HG02884 (cell line): ENCODE measurements at regions not wholly inside any gene's neighbourhood (a gene's known extent, or its start where the extent isn't known, plus 50 kb on each side); places are given as distances from the start of the nearest gene placed in this dataset.
"Not testable (repeated sequence)": the region's sequence is repeated elsewhere in the genome, so short reads cannot be mapped to it uniquely, and the experiment has no call there.

ENCODE experiments used
- ATAC-seq: cut with Tn5 transposase; IDR thresholded peaks from one replicate; pipeline ENCODE4 v1.9.1; 2021; ENCODE audit warnings: mild to moderate bottlenecking, moderate library complexity; ENCODE audit not compliant: unreplicated experiment

- no peak for ATAC-seq
Measured at GRCh38 chr5:104626122-104626521, 1063.5 kb upstream of the NUDT12 start.

GRCh38 chr5:104612005-104612404 is 1049.4 kb upstream of the NUDT12 start:
- ATAC-seq = no peak

- ATAC-seq = no peak
Measured at GRCh38 chr5:104611135-104611767, 1048.7 kb upstream of the NUDT12 start.

DNA sequence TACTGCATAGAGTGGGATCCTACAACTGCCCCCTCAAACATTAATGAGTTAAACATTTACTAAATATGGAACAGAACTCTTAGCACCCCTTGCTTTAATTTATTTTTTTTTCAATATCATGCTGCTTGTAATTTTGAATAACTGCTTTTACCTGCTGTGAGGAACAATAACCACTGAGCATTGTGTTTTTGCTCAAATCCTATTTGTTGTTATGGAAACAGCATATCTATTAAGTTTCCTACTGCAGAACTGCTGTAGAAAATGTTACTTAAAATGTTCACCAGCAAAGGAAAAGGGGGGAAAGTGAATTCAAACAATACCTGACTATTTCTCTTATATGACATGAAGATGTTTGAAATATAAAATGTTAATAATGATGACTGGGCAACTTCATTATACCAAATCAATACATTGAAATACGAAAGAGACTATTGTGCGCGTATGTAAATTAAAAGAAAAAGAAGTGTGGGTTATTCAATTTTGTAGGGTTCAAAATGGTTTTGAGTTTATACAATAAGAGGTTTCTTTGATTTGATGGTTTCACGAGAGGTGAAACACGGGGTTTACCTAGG is 1043.8 kb upstream of the NUDT12 start:
- no peak for ATAC-seq

- no peak for ATAC-seq
Measured at GRCh38 chr5:104599726-104600125, 1037.1 kb upstream of the NUDT12 start.

DNA sequence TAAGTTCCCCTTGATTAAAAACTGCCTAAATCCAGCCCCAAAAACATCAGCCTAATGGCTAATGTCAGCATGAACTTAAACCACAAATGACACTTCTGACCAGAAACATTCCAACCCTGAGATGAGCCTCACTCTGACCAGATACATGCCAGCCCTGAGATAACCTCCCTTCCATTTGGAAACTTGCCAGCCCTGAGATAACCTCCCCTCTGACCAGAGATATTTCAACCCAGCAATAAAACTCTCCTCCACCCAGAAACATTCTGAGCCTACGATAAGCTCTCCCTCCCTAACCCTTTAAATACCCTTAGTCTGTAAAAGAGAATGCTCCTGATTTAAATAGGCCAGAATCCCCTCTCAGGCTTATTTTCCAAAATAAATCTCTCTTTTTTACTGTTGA is 1035.7 kb upstream of the NUDT12 start:
- no peak for ATAC-seq

GRCh38 chr5:104594850-104595249 is 1032.3 kb upstream of the NUDT12 start:
- no peak for ATAC-seq

GRCh38 chr5:104576677-104577076 is 1014.1 kb upstream of the NUDT12 start:
- no peak for ATAC-seq

DNA sequence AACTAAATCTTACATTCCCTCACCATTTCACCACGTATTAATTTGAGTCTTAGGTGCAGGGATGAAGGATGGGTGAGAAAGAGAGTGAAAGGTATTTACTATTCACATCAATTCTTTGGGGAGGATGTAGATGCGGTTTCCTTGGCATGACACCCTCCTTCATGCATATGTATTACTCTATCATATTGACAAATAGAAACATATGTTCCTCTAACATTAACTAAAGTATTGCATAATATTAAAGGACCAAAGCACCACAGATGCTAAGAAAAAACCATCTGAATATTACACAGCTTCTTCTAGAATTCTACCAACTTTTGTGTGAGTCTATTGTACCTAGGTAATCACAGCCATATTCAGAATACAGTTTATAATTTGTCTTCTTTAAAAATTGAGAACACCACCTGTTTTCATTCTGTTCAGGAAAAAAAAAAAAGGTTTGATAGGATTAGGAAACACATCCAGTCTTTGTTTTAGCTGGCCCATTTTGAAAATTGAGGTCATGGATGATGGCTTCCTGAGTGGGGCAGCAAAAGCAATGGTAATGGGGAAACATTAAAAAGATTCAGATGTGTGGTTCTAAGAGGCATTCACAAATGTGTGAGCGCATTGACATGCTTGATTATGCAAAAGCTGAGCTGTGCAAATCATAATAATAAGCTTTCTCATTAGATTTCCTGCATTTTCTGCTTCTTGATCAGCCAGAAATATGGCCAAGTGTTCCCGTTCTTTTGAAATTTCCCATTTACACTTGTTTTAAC is 1011.5 kb upstream of the NUDT12 start:
- no peak for ATAC-seq

DNA sequence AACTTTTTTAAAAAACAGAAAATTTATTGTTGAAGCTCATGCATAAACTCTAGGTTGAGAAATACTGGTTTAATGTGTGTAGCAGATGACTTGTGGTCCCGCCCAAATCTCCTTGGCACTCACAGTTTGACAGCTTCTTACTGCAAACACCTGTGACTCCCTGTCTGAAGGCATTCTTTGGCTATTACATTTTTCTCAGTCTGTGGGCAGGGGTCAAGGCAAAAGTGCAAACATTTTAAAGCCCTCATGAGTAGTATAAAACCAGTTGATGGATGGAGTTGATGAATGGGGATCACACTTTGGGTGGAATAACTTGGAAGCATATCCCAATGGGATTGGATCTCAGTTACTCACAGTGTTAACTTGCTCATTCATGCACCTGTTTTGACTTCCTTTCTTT is 1007.0 kb upstream of the NUDT12 start:
- no peak for ATAC-seq

GRCh38 chr5:104564530-104564929 is 1001.9 kb upstream of the NUDT12 start:
- no peak for ATAC-seq

GRCh38 chr5:104556957-104557356 is 994.4 kb upstream of the NUDT12 start:
- no peak for ATAC-seq

DNA sequence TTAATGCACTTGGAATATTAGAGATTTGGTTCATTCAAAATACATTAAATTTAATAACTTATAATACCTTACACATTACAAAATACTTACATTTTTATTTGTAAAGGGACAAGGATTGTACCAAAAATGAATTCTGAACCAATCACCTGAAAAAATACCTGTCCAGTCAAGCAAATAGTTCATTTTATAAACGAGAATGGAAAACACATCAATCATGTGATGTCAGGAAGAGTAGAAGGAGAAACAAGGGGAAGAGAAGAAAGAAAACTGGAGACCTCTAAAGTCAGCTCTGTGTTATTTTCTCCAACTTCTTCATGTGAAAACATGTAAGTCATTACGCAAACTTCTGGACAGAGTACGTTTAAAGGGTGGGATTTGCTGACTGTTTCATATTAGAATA is 989.0 kb upstream of the NUDT12 start:
- ATAC-seq = no peak

DNA sequence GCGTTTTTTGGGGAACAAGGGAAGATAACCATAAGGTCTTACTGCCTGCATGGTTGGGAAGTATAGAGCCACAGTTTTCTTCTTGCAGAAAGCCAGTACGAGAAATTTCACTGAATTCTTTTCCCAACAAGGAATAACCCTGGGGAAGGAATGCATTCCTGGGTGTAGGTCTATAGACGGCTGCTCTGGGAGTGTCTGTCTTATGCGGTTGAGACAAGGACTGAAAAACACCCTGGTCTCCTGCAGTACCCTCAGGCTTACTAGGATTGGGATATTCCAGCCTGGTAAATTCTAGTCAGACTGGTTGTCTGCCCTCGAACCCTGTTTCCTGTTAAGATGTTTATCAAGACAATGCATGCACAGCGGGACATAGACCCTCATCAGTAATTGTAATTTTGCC is 984.3 kb upstream of the NUDT12 start:
- not testable (repeated sequence) for ATAC-seq

DNA sequence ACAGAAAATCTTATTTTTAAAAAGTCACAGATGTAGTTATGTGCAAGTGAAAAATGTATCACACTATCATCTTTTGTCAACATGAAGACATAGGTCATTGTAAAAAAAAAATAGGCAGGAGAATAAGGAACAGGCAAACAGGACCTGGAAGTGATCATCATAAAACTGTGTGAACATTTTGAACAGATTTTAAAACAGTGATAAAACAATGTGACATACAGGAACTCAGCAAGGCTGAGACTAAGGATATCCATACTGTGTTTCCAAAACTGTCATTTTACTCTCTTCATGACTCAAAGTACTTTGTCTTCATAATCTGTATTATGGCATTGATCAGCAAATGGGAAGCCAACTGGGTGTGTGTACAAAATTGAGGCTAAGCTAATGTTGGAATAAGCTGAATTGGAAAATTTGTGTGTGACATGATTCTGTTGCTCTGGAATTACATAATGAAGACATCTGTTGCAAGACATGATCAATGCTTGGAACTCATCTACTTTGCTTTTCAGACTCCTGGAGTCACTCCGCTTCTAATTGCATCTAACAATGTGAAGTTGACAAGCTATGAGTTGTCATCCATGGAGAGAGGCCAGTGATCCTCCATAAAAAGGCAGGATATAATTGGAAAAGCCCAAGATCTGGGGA is 978.7 kb upstream of the NUDT12 start:
- ATAC-seq = no peak

DNA sequence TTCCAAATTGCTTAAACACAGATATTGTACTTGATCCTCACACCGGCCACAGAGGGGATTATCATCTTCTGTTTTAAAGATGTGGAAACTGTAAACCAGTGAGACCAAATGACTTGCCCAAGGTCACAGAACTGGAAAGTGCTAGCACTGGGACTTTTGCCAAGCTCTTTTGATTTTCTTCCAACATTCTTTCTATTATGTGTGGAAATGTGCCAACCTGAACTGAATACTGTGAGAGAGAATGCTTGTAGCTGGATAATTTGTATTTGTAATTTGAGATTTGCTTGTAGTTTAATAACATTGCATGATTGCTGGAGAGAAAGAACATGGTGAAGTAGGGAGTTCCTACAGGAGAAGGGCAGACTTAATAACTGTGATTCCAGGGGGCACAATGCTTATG is 977.9 kb upstream of the NUDT12 start:
- no peak for ATAC-seq

- ATAC-seq = no peak
Measured at GRCh38 chr5:104539618-104540350, 977.2 kb upstream of the NUDT12 start.

GRCh38 chr5:104538734-104539133 is 976.1 kb upstream of the NUDT12 start:
- no peak for ATAC-seq

- no peak for ATAC-seq
Measured at GRCh38 chr5:104533498-104533897, 970.9 kb upstream of the NUDT12 start.

GRCh38 chr5:104526866-104527265 is 964.3 kb upstream of the NUDT12 start:
- ATAC-seq = no peak

- no peak for ATAC-seq
Measured at GRCh38 chr5:104513640-104514072, 951.1 kb upstream of the NUDT12 start.
